HS-5 (cell line): ENCODE measurements at regions not wholly inside any gene's neighbourhood (a gene's known extent, or its start where the extent isn't known, plus 50 kb on each side); places are given as distances from the start of the nearest gene placed in this dataset.
"Not testable (repeated sequence)": the region's sequence is repeated elsewhere in the genome, so short reads cannot be mapped to it uniquely, and the experiment has no call there.

ENCODE experiments used
- DNase-seq: peaks from one replicate; pipeline ENCODE4 v3.0.0-alpha.2; 2012; ENCODE audit warnings: low read depth

GRCh38 chr15:70523616-70524015, 239.7 kb downstream of the UACA start:
- no peak for DNase-seq

DNA sequence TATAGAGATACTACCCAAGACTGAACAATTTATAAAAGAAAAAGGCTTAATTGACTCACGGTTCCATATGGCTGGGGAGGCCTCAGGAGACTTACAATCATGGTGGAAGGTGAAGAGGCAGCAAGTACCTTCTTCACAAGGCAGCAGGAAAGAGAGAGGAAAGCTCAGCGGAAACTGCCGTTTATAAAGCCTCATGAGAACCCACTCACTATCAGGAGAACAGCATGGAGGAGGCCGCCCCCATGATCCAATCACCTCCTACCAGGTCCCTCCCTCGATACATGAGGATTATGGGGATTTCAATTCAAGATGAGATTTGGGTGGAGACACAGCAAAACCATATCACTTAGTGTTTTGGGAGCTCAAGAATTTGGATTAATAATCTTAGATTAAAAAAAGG, 240.2 kb downstream of the UACA start:
- DNase-seq: no peak

DNA sequence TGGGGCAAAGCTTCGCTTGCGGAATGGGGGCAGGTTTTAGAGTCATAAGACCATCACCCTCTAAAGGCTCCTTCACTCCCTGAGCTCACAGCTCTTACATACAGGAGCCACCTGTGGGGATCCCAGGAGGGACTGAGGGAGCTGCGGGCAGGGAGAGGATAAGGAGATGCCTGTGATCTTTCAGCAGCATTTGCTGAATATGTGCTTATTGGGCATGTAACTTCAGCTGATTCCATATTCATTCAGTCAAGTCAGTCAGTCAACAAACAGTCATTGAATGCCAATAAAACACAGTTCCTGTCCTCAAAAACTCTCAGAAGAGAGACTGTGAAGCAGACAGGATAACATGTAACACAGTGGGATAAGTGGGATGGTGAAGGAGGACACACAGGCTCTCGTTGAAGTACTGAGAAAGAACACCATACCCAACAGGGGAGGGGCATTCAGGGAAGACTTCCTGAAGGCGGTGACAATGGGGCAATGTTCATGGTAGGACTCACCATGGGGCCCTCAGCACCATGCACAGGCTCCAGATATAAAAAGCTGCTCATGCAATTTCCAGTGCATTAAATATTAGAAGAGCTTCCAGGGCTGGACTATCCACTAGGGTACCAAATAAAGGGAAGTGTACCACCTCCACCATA, 240.9 kb downstream of the UACA start:
- no peak for DNase-seq

GRCh38 chr15:70521576-70522322, 241.6 kb downstream of the UACA start:
- DNase-seq: no peak

- DNase-seq: no peak
Observed at GRCh38 chr15:70519616-70520015, 243.7 kb downstream of the UACA start.

GRCh38 chr15:70519004-70519365, 244.4 kb downstream of the UACA start:
- no peak for DNase-seq

DNA sequence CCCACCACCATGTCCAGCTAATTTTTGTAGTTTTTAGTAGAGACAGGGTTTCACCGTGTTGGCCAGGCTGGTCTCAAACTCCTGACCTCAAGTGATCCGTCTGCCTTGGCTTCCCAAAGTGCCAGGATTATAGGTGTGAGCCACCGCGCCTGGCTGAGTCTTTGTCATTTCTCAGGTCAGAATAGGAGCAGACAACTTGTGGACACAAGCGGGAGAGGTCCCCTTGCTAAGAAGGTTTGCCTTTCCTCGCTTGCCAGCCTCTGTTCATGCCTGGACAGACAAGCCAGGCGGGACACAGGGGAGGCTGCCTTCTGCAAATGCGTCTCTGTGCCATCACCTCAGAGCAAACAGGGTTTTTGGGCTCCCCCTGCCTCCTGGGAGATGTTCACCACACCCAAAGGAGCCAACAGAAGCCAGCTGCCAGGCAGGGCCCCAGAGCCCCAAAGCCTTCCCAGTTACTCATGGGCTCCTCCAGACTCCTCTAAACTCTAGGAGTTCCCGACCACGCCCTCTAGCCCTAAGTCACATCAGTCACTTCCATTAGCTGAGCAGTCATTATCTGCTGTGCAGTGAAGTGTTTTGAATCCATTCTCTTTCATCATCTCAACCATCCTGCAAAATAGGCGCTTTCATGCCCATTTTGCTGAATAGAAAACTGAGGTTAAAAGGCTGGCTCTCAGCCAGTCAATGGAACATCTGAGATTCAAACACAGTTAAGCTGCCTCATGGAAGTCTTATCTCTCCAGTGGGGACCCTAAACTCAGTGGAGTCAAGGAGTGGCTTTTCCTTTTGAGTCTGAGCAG, 245.0 kb downstream of the UACA start:
- DNase-seq: no peak

DNA sequence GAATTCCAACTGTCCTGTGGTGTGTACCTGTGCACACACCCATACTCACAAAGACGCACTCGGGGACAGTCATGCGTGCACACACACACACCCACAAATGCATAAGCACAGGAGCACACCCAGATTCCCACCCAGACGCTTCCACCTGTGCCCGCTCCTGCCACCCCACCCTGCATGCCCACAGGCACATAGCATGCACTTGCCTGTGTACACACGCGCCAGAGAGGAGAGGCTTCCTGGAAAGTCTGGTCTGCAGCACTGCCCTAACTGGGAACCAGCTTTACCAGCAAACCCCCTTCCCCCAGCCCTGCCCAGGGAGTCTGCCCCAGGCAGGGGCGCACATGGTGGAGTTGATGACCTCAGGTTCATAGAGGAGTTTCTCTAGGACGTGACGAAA, 246.2 kb downstream of the UACA start:
- no peak for DNase-seq

- no peak for DNase-seq
Observed at GRCh38 chr15:70516408-70517193, 246.8 kb downstream of the UACA start.

DNA sequence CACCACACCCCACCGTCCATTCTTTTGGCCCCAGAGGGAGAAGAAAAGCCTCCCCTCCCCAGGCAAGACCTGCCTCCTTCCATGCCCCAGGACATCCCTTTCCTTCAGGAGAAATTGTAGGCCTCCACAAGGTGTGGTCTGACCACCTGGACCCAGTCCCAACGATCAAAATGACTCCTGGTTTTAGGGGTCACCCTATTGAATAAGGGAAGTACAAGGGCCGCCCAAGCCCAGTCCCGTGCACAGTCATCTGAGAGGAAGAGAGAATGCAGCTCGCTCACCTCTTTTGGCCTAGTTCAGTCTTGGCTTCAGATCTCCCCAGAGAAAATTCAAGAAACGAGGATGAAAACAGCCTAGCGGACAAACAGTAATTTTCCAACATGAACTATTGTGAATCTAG, 249.1 kb downstream of the UACA start:
- DNase-seq: no peak

GRCh38 chr15:70513819-70514218, 249.5 kb downstream of the UACA start:
- no peak for DNase-seq

DNA sequence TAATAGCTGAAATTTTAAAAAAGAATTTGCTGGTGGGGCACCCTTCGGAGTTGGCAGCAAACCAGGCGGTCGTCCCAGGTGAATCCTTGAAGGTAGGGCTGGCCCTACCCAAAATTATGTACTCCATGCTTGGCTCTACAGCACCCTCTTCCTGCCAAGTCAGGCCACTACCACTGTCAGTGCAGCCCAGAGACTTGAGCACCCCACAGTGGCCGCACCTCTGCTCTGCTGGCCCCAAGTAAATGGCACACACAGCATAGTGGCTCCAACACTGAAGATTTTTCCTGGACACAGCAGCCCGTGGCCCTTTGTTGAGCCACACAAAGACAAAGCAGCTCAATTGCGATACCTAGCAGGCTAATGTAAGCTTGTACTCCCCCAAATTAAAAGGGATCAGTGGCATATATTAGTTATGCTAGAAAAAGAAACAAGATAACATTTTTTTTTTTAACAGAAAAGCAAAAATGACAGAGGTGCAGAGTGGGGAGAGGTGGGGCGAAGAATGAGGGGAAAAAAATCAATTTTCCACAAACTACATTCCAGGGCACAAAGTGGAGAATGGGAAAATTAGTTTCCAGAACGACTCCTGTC, 250.5 kb downstream of the UACA start:
- no peak for DNase-seq

GRCh38 chr15:70511972-70512587, 251.3 kb downstream of the UACA start:
- not testable (repeated sequence) for DNase-seq

DNA sequence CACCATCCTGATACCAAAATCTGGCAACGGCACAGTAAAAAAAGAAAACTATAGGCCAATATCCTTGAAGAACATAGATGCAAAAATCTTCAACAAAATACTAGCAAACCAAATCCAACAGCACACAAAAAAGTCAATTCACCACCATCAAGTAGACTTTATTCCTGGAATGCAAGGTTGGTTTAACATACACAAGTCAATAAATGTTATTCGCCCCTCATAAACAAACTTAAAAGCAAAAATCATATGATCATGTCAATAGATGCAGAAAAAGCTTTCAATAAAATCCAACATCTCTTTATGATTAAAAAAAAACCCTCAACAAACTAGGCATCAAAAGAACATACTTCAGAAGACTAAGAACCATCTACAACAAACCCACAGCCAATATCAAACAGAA, 252.9 kb downstream of the UACA start:
- DNase-seq: no peak

- DNase-seq: no peak
Observed at GRCh38 chr15:70509731-70510143, 253.6 kb downstream of the UACA start.

DNA sequence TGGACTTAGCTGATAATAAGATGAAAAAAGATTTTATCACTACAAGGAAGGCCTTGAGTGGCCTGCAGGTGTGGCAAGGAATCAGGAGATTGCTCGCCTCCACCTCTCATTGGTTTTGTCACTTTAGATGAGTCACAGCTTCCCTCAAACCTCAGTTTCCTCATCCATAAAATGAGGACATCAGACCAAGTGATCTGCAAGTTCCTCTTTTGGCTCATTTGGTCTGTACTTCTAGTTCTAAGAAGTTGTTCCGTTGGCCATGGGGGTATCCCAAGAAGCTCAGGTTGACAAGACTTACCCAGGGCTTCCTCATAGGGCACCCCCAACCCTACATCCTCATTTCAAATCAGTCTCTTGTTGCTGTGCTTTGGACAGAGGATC, 254.1 kb downstream of the UACA start:
- no peak for DNase-seq

DNA sequence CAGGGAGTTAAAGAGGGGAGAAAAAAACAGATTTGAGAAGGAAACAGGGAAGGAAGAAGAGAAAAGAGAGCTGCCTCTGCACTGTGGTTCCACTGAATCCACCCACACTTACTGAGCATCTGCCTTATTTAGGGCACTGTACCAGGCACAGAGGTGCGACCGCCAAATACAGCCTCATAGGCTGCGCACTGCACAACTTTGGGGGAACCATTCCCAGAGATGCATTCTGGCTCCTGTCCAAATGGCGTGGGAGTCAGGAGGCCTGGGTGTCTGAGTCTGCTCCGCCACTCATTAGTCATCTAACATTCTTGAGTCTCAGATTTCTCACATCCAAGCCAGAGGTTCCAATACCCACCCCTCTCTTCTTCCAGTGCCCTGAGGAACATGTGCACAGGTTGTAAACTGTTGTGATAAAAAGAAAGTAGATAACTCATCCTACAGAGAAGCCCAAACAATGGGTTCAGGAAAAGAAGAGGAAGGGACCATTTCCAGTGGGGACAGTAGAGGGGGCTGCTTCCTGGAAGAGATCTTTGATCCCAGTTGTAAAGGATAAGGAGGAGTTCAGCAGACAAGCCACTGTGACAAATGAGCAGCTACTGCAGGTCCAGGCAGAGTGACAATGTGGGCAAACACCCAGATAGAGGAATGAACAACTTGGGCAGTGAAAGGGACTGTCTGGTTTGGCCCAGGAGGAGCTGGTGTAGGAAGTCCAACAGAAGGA, 254.6 kb downstream of the UACA start:
- no peak for DNase-seq

- DNase-seq: no peak
Observed at GRCh38 chr15:70507772-70508371, 255.5 kb downstream of the UACA start.

GRCh38 chr15:70505936-70506912, 257.1 kb downstream of the UACA start:
- DNase-seq: no peak
